Ishikawa (cell line): ENCODE measurements at regions not wholly inside any gene's neighbourhood (a gene's known extent, or its start where the extent isn't known, plus 50 kb on each side); places are given as distances from the start of the nearest gene placed in this dataset.

Experiments used
- CEBPB ChIP-seq: IDR thresholded peaks from 2 replicates; pipeline ENCODE4 v1.6.1; 2012
- CREB1 ChIP-seq: IDR thresholded peaks from 2 replicates; pipeline ENCODE4 v1.6.1; 2012; ENCODE audit warnings: low read depth
- EGR1 ChIP-seq: IDR thresholded peaks from 2 replicates; pipeline ENCODE4 v1.6.1; 2012
- EP300 ChIP-seq: IDR thresholded peaks from 2 replicates; pipeline ENCODE4 v1.6.1; 2012; ENCODE audit warnings: borderline replicate concordance
- FOXM1 ChIP-seq: IDR thresholded peaks from 2 replicates; pipeline ENCODE4 v1.6.1; 2012; ENCODE audit warnings: low read depth, borderline replicate concordance
- NFIC ChIP-seq: IDR thresholded peaks from 2 replicates; pipeline ENCODE4 v1.6.1; 2012
- RAD21 ChIP-seq: IDR thresholded peaks from 2 replicates; pipeline ENCODE4 v1.6.1; 2012; ENCODE audit warnings: low read depth
- TAF1 ChIP-seq: IDR thresholded peaks from 2 replicates; pipeline ENCODE4 v1.6.1; 2012; ENCODE audit warnings: low read depth, mild to moderate bottlenecking
- TEAD4 ChIP-seq: IDR thresholded peaks from 2 replicates; pipeline ENCODE4 v1.6.1; 2012
- YY1 ChIP-seq: IDR thresholded peaks from 2 replicates; pipeline ENCODE4 v1.6.1; 2012; ENCODE audit warnings: low read depth
- ZBTB7A ChIP-seq: IDR thresholded peaks from 2 replicates; pipeline ENCODE4 v1.6.1; 2012; ENCODE audit warnings: low read depth
- TF ChIP-seq, protein P1 (sequence below): IDR thresholded peaks from 2 replicates; pipeline ENCODE4 v1.6.1; 2012
- TF ChIP-seq, protein P2 (sequence below): IDR thresholded peaks from 2 replicates; pipeline ENCODE4 v1.6.1; 2012
- TF ChIP-seq, protein P3 (sequence below): IDR thresholded peaks from 2 replicates; pipeline ENCODE4 v1.6.1; 2012; ENCODE audit warnings: low read depth, mild to moderate bottlenecking

DNA sequence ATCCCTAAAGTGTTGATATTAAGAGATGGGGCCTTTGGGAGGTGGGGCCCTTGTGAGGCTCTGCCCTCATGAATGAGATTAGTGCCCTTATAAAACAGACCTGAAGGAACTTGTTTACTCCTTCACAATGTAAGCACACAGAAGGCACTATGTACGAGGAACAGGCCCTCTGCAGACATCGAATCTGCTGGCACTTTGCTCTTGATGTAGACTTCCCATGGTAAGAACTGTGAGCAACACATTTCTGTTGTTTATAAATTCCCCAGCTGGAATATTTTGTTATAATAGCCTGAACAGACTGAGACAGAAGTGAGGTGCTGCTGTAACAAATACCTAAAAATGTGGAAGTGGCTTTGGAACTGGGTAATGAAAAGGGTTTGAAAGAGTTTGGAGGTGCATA, 193.2 kb downstream of the TGFB2 start:
- TF ChIP-seq RAD21, result no peak
- no peak for TF ChIP-seq YY1
- no peak for TF ChIP-seq CREB1
- no peak for TF ChIP-seq FOXM1
- no peak for TF ChIP-seq EGR1
- no peak for TF ChIP-seq TAF1
- TF ChIP-seq EP300, result no peak
- no peak for TF ChIP-seq CEBPB
- no peak for TF ChIP-seq NFIC
- no peak for TF ChIP-seq ZBTB7A
- TF ChIP-seq, protein P1, sequence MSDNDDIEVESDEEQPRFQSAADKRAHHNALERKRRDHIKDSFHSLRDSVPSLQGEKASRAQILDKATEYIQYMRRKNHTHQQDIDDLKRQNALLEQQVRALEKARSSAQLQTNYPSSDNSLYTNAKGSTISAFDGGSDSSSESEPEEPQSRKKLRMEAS, result no peak
- TF ChIP-seq TEAD4, result no peak
- TF ChIP-seq, protein P2, sequence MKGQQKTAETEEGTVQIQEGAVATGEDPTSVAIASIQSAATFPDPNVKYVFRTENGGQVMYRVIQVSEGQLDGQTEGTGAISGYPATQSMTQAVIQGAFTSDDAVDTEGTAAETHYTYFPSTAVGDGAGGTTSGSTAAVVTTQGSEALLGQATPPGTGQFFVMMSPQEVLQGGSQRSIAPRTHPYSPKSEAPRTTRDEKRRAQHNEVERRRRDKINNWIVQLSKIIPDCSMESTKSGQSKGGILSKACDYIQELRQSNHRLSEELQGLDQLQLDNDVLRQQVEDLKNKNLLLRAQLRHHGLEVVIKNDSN, result no peak
- TF ChIP-seq, protein P3, sequence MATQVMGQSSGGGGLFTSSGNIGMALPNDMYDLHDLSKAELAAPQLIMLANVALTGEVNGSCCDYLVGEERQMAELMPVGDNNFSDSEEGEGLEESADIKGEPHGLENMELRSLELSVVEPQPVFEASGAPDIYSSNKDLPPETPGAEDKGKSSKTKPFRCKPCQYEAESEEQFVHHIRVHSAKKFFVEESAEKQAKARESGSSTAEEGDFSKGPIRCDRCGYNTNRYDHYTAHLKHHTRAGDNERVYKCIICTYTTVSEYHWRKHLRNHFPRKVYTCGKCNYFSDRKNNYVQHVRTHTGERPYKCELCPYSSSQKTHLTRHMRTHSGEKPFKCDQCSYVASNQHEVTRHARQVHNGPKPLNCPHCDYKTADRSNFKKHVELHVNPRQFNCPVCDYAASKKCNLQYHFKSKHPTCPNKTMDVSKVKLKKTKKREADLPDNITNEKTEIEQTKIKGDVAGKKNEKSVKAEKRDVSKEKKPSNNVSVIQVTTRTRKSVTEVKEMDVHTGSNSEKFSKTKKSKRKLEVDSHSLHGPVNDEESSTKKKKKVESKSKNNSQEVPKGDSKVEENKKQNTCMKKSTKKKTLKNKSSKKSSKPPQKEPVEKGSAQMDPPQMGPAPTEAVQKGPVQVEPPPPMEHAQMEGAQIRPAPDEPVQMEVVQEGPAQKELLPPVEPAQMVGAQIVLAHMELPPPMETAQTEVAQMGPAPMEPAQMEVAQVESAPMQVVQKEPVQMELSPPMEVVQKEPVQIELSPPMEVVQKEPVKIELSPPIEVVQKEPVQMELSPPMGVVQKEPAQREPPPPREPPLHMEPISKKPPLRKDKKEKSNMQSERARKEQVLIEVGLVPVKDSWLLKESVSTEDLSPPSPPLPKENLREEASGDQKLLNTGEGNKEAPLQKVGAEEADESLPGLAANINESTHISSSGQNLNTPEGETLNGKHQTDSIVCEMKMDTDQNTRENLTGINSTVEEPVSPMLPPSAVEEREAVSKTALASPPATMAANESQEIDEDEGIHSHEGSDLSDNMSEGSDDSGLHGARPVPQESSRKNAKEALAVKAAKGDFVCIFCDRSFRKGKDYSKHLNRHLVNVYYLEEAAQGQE, result no peak
